ENCODE measurements at regions not wholly inside any gene's neighbourhood (a gene's known extent, or its start where the extent isn't known, plus 50 kb on each side); places are given as distances from the start of the nearest gene placed in this dataset.

DNA sequence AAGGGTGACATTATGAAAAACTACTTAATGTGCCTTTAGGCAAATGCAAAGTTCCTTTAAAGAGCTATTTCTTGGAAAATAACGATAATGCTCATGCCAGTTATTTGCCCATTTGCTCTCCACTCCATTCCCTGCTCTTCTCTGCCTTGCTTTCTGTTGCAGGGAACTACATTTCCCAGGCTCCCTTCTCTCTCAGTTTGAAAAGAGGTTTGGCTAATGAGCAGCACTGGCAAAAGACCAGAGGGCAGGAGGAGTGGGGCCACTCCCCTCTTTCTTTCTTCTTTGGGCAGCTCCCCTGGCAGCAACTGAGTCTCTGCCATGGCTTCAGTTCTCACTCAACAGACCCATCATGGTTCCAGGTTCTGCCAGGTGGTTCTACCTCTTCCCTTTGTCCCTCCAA, 130.5 kb downstream of the RWDD3 start:
- TF ChIP-seq, protein P1, sequence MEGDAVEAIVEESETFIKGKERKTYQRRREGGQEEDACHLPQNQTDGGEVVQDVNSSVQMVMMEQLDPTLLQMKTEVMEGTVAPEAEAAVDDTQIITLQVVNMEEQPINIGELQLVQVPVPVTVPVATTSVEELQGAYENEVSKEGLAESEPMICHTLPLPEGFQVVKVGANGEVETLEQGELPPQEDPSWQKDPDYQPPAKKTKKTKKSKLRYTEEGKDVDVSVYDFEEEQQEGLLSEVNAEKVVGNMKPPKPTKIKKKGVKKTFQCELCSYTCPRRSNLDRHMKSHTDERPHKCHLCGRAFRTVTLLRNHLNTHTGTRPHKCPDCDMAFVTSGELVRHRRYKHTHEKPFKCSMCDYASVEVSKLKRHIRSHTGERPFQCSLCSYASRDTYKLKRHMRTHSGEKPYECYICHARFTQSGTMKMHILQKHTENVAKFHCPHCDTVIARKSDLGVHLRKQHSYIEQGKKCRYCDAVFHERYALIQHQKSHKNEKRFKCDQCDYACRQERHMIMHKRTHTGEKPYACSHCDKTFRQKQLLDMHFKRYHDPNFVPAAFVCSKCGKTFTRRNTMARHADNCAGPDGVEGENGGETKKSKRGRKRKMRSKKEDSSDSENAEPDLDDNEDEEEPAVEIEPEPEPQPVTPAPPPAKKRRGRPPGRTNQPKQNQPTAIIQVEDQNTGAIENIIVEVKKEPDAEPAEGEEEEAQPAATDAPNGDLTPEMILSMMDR (conservative IDR thresholded peaks at IDR 0.05; ENCODE audit: low read length): no peak
- TF ChIP-seq EZH2phosphoT487 (IDR thresholded peaks at IDR 0.05; ENCODE audit: borderline replicate concordance, low read depth, low read length): no peak

Data from OCI-LY7 (cell line).